GM21786 (cell line): ENCODE measurements at regions not wholly inside any gene's neighbourhood (a gene's known extent, or its start where the extent isn't known, plus 50 kb on each side); places are given as distances from the start of the nearest gene placed in this dataset.

Experiments used
- ATAC-seq: cut with Tn5 transposase; IDR thresholded peaks from one replicate; pipeline ENCODE4 v1.9.1; 2021; ENCODE audit not compliant: unreplicated experiment

DNA sequence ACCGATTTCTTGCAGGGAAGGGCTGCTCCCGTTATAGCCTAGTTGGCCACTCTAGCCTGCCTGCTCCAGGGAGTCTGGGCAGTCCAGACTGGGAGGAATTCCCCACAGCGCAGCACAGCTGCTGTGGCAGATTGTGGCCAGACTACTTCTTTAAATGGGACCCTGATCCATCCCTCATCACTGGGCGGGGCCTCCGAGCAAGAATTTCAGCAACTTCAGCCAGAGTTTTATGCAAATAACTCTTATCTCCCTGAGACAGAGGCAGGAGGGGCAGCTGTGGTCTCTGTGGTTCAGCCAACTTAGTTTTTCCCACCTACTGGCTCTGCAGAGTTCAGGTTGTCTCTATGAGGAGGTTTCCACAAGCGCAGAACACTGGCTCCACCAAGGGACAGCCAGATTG lies 1583.2 kb downstream of the SUCLG1 start:
- ATAC-seq: no peak

DNA sequence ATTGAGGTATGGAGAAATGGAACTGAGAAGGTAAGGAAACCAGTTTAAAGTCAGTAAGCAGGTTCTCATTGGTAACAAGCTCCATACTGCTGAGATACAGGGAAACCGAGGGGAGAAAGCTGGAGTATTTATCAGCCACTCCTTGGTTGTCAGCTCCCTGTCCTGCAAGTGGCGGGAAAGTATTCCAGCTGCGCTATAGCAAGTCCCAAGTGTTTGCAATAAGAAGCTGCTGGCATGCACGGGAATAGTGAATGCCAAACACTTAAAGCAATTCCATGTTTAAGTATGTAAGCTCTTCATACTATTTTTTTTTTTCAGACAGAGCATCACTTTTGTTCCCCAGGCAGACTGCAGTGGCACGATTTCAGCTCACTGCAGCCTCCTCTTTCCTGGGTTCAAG lies 1601.1 kb downstream of the SUCLG1 start:
- no peak for ATAC-seq

DNA sequence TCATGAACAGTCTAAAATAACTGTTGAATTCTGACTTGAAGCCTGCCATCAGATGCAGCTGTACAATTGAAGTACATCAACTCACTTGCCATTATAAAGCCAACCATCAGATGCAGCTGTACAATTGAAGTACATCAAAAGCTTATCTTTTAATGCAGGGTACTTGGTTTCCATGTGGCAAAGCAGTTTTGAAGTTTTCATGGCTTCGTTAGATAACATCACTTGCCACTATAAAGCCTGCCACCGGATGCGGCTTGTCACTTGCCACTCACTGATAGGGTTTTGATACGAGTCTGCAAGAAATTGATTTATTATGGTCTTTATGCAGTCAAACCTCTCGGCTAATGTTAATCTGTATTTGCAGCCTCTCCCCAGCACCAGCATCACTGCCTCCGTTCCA lies 1605.8 kb downstream of the SUCLG1 start:
- ATAC-seq: no peak

DNA sequence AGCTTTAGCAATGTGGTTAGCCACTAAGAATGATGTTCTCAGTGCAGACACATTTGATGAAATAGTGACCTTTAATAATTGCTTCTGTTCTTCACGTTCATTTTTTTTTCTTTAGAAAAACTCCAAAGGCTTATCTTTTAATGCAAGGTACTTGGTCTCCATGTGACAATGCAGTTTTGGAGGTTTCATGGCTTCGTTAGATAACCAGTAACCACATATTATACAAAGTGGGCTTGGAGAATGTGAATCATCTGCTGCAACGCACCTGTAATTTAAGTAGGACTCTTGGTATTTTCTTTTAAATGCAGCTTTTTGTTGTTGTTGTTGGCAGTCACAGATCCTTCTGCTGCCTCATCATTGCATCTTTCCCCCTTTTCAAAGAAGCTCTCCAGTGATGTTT lies 1606.3 kb downstream of the SUCLG1 start:
- no peak for ATAC-seq

DNA sequence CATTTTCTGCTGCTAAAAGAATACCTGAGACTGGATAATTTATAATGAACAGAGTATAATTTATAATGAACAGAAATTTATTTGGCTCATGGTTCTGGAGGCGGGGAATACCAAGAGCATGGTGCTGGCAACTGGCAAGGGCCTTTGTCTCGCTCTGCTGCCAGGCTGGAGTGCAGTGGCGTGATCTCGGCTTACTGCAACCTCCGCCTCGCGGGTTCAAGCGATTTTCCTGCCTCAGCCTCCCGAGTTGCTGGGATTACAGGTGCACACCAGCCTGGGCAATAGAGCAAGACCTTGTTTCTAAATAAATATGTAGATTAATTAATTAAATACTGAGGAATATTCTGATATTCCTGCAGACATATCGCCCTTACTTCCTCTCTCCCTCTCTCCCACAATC lies 1610.8 kb downstream of the SUCLG1 start:
- ATAC-seq: no peak

DNA sequence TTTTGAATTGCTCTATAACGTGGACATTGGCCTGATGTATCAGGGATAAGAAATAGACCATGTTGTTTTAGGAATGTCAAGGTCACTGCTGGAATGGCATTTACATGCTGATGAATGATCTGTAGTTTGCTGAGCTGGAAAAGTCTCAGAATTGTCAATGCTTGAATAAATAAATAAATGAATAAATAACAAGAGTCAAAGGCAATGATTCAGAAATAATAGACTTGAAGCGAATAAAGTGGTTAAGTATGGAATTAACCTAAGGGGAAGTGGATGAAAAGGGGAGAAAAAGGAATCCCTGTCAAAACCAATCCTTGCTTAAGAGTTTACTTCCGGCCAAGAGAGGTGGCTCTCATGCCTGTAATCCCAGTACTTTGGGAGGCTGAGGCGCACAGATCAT lies 1620.0 kb downstream of the SUCLG1 start:
- no peak for ATAC-seq

DNA sequence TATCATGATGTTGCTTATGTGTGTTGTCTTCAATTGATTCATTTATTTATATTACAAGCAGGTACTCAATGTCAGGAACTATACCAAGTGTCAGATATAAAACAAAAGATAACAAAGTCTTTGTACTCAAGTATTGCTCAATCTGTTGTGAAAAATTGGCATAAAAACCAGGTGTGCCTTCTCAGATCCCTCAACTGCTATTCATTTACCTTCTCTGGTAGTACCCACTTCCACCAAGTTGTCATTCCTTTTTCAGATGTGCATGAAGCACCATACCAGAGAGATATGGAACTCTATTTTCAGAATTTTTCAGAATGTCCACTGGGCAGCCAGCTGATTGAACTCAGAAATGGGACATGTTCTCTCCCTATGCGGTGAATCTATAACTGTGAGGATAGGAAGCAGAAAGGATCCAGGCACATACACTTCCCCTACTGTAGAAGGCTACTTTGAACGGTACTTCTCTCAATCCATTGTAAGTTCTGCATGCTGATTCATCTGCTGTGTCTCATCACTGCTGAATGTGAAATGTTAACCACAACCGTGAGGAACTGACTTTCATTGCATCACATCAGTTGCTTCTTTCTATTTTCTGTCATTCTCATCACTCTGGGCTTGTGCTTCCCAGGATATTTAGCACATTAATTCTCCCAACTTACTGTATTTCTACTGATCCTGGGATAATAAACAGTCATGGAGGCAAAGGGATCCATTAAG lies 1621.3 kb downstream of the SUCLG1 start:
- ATAC-seq: no peak

DNA sequence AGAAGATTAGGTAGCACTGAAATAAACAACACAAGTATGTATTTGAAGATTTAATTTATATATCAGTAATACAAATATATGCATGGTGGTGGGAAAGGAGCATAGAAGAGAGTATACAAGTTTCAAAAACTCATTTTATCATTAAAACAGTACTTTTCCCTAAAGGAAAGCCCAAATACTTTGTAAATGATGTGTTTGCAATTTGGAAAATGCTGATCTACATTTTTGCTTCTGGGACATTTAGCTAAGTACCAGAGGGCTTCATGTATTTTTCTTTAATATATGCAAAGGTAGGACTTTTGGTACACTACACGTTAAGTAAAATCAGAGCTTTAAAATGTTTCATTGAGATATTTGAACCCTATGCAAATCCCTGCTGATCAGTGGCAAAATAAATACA lies 1624.2 kb downstream of the SUCLG1 start:
- no peak for ATAC-seq

DNA sequence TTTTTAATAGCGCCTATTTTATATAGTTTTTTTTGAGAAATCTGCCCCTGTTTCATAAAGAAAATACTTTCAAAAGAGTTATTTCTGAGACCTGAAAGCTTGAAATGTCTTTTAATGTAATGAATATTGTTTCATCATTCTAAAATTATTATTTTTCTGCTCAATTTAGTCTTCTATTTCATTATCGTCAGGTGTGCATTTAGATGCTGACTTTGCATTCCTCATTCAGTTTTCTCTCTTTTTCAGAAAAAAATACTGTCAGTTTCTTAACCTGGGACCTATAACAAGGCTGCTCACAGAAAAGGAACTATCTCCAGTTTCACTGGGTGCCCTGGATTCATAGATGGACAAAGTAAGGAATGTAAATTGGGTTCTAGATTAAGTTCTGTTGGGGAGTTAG lies 1631.7 kb downstream of the SUCLG1 start:
- ATAC-seq: no peak

DNA sequence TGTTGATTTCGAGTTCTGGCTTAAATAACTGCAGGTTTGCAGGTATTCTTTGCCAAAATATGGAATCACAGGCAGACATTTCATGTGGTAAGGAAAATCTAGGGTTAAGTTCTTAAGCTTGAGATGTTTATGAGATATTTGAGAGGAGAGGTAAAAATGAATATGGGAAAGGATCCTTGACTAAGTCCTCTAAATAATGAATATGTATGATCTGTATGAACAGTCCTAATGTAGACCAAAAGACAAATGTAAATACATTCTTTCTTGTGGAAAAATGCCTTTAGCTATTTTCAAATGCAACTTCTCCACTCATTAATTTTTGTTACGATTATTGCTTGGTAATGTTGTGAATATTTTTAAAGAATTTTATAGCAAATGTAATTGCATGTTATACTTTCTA lies 1632.6 kb downstream of the SUCLG1 start:
- no peak for ATAC-seq

DNA sequence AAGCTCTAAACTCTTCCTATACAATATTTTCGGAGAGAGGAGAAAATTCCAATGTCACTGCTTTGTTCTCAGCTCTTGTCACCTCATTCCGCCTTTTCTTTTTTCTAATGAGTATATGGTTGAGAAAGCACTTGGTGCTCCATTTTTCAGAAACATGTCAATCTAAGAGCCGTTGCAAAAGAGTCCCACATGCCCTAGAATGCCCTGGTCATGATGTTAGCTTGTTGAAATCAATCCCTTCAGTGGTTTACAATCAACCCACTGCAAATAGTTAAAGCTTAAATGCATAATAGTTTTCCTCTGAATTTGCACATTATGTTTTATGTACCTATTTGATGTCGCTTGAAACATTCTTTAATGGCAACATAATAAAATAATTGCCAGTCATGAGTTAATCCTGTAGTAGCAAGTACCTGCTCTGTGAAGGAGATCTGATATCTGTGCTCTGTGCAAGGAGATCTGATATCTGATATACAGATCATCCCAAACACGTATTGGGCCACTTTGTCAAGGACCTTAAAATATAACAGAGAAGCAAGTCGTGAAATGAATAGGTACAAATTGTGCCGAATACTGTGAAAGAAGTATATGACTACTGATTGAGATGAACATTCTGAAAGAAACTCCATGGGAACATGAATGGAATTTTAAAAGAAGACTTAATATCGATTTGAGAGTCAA lies 1633.5 kb downstream of the SUCLG1 start:
- ATAC-seq: no peak

DNA sequence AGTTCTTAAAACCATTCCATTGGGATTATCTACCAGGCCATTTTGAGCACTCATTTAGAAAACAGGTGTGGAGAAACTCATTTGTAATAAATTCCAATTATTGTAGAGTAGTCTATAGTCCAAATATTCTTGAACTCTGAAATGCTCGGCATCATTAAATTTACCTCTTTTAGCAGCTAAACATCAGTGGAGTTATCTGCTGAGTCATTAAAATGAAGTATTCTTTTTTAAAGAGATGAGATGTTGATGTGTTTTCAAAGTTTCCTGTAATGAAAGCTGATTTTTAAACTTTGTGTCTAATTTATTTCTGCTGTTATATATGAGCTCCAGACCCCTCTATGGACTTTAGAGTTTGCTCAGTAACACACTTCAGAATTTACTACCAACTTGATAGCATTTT lies 1635.2 kb downstream of the SUCLG1 start:
- no peak for ATAC-seq

DNA sequence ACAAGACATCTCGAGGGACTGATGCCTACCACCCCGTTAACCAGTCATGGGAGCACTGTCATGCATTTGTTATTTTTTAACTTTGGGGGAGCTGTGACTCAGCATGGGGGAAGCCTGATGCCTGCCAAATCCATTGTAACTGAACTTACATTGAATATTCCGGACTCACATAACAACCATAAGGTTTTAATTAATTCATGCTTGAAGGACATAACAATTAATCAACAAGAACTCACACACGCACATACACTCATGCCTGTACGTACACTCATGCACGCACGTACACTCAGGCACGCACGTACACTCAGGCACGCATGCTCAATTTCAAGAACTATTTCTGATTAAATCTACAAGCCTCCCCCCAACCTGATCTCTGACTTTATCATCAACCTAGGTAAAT lies 1639.1 kb downstream of the SUCLG1 start:
- no peak for ATAC-seq

DNA sequence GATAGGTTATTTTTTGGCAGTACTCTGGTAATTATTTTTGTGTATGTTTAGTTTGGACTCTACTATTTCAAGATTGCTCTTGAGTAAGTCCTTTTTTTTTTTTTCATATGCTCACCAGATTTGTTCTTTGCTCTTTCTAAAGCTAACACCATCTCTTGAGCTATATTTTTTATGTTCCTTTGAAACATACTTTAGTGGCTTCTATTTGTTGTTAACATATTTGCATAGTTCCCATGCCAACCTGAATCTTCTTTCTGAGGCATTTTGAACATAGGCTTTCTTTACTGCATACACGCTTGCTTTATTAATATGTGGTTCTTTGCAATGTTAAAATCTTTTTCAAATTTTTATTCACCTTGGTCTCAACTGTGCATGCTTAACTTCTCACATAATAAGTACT lies 1644.9 kb downstream of the SUCLG1 start:
- no peak for ATAC-seq

DNA sequence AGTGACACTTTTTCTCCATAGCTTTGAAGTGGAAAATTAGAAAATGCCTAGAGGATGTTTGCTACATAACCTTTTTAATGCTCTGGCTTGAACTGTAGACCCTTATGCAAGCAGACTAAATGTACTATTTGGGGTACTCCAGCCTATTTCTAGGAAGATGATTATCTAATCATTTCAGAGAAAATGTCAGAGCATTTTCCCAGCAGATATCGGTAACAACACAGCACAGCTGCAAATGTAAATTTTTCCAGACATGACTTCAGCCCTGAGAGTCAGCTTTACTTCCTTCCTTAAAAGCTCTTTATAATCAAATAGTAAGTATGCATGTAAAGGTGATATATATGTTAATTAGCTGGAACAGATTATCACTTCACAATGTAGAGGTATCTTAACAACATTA lies 1647.1 kb downstream of the SUCLG1 start:
- ATAC-seq: no peak

DNA sequence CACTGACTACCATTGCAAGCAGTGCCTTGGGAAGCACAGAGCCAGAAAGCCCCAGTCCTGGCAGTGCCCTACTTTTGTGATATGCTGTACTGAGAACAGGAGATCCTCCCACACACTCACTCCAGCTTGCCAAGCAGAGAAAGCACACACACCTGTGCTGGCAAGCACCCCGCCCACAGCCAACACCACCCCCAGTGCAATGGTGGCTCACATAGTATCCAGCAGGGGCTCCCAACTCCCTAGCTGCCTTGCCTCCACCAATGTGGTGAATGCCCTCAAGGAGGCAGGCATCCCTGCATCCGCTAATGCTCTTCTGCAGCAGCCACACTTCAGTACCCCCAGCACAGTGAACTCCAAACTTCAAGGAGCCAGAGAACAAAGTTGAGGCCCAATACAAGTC lies 1655.8 kb downstream of the SUCLG1 start:
- ATAC-seq: no peak

DNA sequence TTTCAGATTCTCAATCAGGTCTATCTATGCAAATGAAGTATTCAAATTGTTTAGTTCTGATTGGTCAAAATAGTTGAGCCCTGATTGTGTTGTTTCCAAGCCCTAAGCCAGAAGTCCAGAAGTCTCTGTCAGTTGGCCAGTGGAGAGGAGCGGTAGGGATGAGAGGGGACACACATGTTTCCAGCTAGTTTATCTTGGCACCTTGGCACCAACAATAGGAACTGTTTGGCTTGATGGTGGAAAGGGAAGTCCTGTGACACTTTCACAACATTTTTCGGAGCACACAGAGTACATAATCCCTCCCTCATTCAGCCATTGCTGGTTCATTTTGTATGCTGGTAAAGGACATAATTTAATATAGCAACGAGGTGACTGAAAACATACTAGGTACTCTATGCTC lies 1661.6 kb downstream of the SUCLG1 start:
- ATAC-seq: no peak

DNA sequence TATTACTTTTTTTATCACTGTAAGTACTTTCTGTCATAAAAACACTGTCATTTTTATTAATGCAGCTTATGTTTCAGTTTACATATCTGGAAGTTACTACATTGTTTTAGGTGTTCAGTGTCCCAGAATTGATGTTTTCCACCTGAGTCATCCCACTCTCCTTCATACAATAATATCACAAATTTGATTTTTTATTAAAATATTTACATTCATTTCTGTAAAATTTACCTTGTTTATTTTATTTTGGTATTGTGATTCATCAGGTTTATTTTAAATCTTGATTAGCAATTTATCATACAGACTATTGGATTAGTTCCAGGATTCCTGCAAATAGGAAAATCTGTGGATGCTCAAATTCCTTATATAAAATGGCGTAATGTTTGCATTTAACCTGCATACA lies 1662.9 kb downstream of the SUCLG1 start:
- no peak for ATAC-seq

DNA sequence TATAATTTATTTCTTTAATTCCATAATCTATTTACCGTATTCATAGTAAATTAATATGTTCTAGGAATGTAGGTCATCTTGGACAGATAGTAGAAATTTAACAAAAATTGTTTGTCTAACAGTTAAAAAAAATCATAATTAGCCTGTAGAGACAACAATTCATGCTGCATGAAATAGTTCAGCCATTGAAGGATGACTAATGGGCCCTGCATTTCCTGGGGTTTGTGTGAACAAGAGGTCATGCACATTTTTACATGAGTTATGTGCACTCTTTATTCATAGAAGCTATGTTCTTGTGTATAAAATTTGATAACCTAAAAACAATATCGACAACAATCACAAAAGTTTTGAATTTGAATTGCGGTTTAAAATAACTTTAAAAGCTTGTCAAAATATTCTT lies 1663.6 kb downstream of the SUCLG1 start:
- no peak for ATAC-seq

DNA sequence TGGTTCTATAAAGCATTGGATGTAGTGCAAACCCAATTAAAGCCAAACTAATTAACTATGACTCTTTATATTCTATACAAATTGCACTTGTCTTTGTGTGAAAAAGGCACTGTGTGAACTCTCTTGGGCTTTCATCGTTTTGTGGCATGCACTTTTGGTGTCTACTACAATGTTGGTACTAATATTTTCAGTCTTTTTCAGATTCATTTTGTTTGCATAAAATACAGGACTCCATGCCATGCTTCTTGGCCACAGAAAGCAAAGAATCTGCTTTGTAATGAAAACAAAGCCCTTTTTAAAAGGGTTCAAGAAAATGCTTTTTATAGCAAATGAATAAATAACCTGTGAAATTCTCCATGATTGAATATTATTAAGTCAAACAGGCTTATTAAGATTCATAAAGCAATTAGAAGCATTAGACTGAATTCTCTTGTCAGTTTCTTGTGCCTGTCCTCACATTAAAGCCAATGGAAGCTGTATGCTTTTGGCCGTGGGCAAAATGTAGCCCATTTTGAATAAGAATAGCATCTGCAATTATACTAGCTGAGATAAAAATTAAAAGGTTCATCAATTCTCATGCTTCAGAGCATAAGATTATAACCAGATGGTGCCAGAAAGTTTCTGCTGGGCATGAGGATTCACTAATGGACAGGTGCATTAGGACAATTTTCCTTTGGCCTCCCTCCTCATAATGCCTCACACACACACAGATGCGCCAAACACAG lies 1665.2 kb downstream of the SUCLG1 start:
- no peak for ATAC-seq

DNA sequence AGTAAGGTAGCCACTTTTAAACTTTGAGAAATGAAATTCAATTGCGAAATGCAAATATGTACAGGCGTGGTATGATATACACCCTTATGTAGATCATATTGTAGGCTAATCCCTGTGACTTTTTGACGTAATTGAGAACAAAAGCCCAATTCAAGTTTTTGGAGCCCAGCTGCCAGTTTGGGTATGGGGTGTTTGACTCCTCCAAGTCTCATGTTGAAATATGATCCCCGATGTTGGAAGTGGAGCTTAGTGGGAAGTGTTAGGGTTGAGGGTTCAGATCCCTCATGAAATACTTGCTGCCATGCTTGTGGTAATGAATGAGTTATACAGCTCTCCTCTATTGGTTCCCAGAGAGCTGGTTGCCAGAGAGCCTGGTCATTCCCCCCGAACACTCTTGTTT lies 1666.8 kb downstream of the SUCLG1 start:
- no peak for ATAC-seq
